GM18867 (cell line): ENCODE measurements at regions not wholly inside any gene's neighbourhood (a gene's known extent, or its start where the extent isn't known, plus 50 kb on each side); places are given as distances from the start of the nearest gene placed in this dataset.

Experiments
- ATAC-seq: cut with Tn5 transposase; IDR thresholded peaks from one replicate; pipeline ENCODE4 v1.9.1; 2021; ENCODE audit warnings: mild to moderate bottlenecking, moderate library complexity; ENCODE audit not compliant: unreplicated experiment

- no peak for ATAC-seq
Observed at GRCh38 chr4:124331781-124332180, 380.8 kb downstream of the ANKRD50 start.

DNA sequence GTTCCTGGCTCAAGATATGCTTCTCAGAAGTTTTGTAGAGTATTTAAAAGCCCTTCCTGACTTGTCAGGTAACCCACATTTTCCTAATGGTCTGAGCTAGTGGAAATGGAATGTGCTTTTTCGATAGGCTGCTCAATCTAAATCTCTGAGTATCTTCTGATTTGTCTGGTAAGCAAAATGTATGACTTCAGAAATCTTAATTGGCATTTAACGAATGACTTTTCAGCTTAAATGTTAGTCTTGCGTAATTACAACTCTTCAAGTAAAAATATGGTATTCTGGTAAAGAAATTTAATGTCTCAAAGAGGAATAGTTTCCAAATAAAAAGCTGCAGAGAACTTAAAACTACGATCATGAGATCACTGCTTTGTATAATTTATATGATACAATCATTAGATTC lies 379.1 kb downstream of the ANKRD50 start:
- ATAC-seq = no peak

DNA sequence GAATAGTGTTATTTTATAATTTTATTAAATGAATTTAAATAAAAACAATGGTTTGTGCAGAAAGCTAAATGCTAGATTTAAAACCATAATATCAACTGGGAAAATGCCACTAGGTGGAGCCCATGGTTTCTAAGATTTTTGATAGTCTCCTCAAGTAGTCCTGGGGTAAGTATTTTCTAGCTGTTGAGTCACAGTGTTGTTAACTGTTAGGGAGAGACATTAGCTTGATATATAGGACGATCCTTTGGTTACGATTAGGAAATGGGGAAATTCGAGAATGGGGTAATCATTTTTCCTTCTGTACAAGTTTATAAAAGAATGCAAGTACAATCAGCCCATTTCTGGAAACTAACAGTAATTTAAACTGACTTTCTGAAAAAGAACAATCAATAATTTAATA lies 378.4 kb downstream of the ANKRD50 start:
- peak; percentile 61 for ATAC-seq

GRCh38 chr4:124337874-124338273 lies 374.7 kb downstream of the ANKRD50 start:
- ATAC-seq = no peak

DNA sequence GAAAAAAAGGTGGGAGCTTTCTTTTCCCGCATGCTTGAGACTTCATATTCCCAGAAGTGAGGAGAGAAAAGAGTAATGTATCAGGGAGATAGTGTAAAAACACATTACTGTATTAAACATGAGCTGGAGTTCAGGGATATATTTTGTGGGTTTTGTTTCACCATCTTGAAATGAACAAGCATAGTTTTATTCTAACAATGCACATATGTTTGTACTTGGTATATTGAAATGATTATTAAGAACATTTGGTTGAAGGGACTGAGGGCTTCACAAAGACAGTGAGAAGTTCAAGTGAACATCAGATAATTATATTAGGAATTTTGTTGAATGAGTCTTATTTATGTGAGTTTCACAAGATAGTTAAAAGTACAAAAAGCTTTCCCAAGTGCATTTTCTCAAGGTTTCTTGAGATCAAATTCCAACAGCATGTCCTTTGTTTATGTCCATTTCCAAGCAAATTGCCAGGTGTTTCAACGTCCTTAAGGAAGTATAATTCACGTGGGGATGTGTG lies 368.8 kb downstream of the ANKRD50 start:
- ATAC-seq = no peak

DNA sequence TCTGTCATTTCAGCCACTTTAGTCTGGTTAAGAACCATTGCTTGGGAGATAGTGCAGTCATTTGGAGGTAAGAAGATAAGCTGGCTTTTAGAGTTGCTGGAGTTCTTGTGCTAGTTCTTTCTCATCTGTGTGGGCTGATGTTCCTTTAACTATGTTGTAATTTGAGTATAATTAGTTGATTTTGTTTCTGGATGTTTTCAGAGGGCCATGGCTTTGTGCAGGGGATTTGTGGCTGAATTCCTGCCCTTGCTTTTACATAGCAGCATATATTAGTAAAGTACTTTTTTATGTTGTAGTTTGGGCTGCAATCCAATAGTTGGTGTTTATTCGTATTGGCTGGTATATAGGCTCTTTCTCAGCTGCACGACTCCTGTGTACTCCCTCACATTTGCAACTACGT lies 339.6 kb downstream of the ANKRD50 start:
- no peak for ATAC-seq

DNA sequence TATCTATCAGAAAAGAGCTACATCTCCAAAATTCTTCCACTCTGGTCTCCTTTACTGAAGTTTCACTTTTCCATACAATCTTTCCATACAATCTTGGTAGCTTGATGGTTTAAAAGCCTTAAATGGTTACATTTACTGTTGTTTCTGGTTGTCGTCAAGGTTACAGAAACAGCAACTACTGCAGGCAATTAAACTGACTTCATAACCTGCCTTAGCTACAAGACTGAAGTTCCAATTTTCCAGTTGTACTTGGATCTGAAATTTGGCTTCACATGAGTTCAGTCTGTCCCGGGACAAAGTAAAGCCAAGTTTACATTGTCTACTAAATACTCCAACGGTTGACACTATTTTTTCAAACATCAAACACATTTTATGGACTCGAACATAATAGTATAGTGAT lies 326.4 kb downstream of the ANKRD50 start:
- ATAC-seq = no peak

DNA sequence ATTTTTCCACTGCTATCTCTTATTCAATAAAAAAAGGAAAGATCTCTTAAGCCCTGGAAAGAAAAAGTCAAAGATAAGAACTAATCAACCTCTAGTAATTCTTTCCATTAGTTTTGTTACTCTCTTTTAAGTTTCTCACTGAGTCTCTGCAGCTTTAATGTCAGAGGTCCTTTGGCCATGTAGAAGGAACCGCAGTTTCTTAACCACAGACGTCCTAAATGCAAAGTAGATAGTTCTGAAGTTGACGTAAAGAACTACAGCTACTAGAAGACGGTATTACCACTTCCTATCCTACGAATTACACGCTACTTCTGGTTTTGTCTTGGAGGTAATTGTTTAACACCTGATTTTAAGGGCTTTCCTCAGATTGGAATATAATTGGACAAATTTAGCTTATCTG lies 325.9 kb downstream of the ANKRD50 start:
- ATAC-seq = peak; percentile 86

GRCh38 chr4:124389591-124389990 lies 322.9 kb downstream of the ANKRD50 start:
- ATAC-seq = no peak

DNA sequence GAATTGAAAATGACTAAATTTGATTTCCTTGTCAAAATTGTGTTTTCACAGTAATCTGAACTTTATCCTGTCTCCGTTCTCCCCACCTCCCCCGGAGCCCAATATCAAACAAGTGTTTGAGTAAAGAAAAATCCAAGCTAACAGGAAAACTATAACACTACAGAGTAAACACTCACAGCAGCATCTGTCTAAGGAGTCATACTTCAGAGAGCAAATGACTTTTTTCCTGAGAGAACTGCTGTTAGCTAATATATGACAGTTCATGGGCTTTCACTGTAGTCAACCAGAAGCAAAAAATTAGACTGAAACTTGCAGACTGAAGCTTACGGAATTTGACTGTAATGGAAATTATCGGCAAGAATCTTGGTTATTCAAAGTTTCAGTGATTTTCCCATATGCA lies 321.7 kb downstream of the ANKRD50 start:
- ATAC-seq = no peak

DNA sequence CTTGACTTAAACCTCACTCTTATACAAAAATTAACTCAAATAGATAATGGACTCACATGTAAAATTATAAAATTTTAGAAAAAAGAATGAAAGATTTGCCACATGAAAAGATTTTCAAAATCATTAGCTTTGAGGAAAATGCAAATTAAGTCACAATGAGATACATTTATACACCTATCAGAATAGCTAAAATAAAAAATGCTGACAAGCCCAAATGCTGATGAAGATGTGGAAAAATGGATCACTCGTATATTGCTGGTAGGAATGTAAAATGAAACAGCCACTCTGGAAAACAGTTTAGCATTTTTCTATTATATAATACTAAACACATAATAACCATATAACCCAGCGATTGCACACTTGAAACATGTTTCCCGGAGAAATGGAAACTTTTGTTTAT lies 316.2 kb downstream of the ANKRD50 start:
- no peak for ATAC-seq

DNA sequence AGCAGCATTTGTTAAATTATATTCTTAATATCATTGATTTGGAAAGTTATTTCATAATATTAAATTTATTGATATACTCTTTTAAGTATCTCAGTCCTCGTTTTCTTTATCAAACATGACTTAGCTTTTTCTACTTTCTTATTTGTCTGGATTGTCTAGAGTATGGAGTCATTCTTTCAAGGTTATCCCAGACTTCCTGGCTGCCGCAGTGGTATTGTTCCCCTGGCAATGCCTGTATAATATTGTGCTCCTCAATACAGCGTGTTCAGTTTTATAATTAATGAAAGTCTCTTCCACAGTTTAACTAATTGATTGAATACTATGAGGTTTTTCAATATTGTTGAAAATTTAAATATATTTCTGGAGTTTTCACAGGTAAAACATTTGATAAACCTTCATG lies 310.9 kb downstream of the ANKRD50 start:
- ATAC-seq = no peak

DNA sequence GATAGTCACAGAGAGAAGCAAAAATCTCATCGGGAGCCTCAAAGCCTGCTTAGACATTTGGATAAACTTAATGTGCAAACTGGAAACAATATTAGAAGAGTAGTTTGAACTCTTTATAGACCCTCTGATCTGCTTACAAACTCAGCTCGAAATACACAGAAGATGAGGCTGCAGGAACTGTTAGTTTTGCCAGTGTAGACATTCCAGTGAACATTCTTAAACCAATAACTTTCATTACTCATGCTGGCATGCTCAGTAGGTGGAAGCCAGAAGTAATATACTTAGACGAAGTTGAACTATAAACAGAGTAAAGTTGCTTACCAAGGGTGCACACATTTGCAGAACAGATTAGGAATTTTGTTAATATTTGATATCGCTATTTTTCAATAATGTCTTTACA lies 303.5 kb downstream of the ANKRD50 start:
- no peak for ATAC-seq

DNA sequence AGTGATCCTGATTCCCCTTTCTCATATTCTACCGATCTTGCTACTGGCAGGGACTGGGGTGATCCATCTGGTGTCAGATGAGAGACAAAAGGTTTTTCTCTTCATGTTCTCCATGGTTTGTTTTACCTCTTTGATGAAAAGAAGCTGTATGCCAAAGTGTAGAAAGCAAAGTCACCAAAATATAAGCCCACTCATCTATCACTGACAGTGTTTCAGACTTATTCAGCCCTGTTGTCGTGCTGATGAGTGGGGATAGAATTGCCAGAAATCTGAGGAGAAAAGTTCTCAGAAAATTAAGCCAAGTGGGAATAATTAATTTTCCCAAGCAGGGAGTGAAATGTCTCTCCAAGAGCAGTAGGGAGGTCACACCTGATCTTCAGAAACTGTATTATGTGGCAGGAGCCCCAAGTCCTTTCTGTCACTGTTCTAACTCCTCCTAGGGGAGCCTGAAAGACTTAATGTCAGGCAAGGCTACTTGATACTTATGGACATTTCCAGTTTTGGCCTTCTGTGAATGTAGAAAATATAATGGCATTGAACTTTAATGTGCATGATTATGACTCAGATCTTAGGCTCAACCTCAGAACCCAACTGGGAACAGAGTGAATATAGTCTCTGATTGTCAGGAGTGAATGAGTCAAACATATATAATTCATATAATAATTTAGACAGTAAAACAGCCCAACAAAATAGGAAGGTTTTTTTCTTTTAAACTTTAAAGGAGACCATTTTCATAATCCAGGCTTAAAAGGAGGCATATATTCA lies 298.1 kb downstream of the ANKRD50 start:
- no peak for ATAC-seq

- ATAC-seq = no peak
Observed at GRCh38 chr4:124415146-124415545, 297.4 kb downstream of the ANKRD50 start.

DNA sequence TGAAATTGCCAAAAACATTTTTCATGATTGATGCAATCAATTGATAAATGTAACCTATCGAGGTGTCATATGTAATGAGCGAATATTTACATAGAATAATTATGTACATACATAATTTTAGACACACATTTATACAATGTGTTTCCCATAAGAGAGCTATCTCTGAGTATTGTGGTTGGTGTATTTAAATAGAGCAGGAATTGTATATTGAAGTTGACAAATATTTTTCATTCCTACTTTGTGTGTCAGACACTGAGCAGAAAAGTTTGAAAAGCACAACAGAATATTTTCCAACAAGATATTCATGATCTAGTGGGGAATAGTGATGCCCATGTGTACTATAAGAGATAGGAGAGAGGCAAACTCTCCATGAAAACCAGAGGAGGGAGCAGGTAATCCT lies 295.2 kb downstream of the ANKRD50 start:
- ATAC-seq = no peak

DNA sequence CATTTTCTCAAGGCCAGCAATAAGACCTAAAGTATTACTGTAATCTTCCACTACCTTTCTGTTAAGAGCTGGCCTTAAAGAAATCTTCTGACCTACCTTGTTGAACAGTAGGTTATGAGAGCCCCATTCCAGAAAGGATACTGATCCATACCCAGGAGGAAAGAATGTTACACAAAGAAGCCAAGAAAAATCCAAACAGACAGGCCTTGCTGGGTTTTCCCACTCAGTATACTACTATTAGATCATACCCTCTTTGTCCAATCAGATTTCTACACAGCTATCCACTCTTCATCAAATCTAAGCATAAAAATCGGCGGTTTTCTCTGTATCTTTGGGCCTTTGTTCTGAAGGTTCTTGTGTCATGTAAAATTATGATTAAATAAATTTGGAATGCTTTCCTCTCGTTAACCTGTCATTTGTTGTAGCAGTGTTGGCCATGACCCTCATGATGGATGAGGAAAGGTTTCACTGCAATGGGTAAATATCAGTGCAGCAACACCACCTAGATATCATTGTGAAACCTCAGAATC lies 292.3 kb downstream of the ANKRD50 start:
- ATAC-seq = no peak

DNA sequence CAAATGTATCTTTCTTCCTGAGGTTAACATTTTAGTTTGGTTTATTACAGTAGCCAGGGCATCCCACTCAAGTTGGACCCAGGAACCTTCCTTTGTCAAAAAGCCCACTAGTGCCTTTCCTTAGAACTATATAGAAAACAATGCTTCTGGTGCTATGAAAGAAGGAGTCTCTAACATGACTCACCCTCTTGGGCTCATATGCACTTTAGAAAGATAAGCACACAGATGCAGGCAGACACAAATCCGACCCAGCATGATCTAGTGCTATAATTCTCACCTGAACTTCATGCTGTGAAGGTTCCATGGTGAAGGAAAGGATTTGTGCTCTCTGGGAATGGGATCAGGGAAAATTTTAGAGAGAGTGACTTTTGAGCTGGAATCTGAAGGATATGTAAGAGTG lies 289.4 kb downstream of the ANKRD50 start:
- ATAC-seq = no peak

DNA sequence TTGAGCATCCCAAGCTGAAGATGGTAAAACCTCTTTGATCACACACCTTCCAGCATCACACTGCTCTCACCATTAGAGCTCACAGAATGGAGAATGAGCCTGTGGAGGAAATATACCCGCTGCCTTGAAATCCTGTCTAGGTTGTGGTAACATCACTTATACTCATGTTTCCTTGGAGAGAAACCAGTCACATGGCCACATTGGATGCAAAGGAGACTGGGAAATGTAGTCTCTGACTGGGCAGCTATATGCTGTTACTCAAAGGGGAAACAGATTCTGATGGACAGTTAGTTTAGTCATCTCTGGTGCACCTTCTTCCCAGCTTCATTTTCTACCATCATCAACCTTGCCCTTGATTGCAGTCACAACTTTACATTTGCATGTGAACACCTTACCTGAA lies 286.3 kb downstream of the ANKRD50 start:
- no peak for ATAC-seq

- no peak for ATAC-seq
Observed at GRCh38 chr4:124427095-124427767, 285.3 kb downstream of the ANKRD50 start.

DNA sequence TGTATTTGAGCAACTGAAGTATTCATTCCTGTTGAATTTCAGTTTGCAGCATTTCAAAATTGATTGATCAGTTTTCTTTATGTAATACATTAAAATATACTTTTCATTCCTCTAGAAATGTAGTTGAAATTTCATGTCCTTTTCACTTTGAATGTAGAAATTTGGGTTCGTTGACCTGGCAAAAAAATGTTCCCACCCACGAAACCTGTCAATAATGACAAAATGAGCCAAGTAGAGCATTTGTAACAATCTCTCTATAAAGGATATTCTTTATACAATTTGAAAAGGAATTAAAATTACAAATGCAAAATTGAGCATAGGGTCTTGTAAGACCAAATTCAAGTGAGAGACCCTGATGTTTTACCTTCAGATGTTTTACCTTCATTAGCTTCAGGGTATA lies 283.9 kb downstream of the ANKRD50 start:
- ATAC-seq = no peak

DNA sequence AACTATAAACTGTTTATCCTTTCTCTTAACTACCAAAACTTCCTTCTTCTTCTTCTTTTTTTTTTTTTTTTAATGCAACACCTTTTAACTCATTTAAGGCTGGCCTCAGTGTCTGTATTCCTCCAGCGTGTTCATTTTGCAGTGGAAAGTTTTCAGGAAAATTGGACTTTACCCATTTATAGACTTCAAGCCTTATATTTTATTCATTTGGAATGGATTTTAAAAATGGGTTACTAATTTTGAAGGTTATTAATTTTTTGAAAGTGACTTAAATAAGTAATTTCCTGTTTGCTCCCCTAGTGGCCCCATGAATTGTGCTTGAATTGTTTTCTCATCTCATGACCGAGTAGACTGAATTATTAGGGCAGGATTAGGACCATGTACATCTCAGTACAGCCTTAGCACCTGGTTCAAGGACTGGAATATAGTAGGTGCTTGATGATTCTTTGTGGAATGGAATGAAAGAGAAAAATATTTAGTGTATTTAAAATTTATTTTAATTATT lies 282.7 kb downstream of the ANKRD50 start:
- no peak for ATAC-seq
